ENCODE measurements at regions not wholly inside any gene's neighbourhood (a gene's known extent, or its start where the extent isn't known, plus 50 kb on each side); places are given as distances from the start of the nearest gene placed in this dataset.

GRCh38 chr11:26037716-26038115 is 294.2 kb upstream of the ANO3 start:
- H3K4me3 Mint-ChIP-seq: no peak overlapping the region
- H3K4me1 Mint-ChIP-seq (ENCODE audit: unreplicated experiment): no peaks in the 10 kb centered on the region
- DNase-seq (ENCODE audit: extremely low spot score, unreplicated experiment): no peak
- H3K27ac Mint-ChIP-seq: no peak overlapping the region
- H3K27me3 Mint-ChIP-seq: no peaks in the 10 kb centered on the region
- H3K9me3 Mint-ChIP-seq: no peaks in the 10 kb centered on the region
- no peaks in the 10 kb centered on the region for H3K36me3 Mint-ChIP-seq
- no peak for TF ChIP-seq CTCF (conservative IDR thresholded peaks at IDR 0.05)

- no peaks in the 10 kb centered on the region for H3K27me3 Mint-ChIP-seq
- no peak overlapping the region for H3K4me3 Mint-ChIP-seq
- no peaks in the 10 kb centered on the region for H3K9me3 Mint-ChIP-seq
- no peak for TF ChIP-seq CTCF (conservative IDR thresholded peaks at IDR 0.05)
- no peak overlapping the region for H3K27ac Mint-ChIP-seq
- DNase-seq (ENCODE audit: extremely low spot score, unreplicated experiment): no peak
- no peaks in the 10 kb centered on the region for H3K4me1 Mint-ChIP-seq (ENCODE audit: unreplicated experiment)
- no peaks in the 10 kb centered on the region for H3K36me3 Mint-ChIP-seq
These were observed 291.6 kb upstream of the ANO3 start for GRCh38 chr11:26040339-26040738.

- no peak overlapping the region for H3K4me3 Mint-ChIP-seq
- H3K4me1 Mint-ChIP-seq (ENCODE audit: unreplicated experiment): no peaks in the 10 kb centered on the region
- no peak for TF ChIP-seq CTCF (conservative IDR thresholded peaks at IDR 0.05)
- no peaks in the 10 kb centered on the region for H3K27me3 Mint-ChIP-seq
- no peaks in the 10 kb centered on the region for H3K36me3 Mint-ChIP-seq
- no peak overlapping the region for H3K27ac Mint-ChIP-seq
- no peaks in the 10 kb centered on the region for H3K9me3 Mint-ChIP-seq
- DNase-seq (ENCODE audit: extremely low spot score, unreplicated experiment): no peak
These were observed 289.8 kb upstream of the ANO3 start for GRCh38 chr11:26042113-26042512.

GRCh38 chr11:26043665-26044064 is 288.3 kb upstream of the ANO3 start:
- TF ChIP-seq CTCF (conservative IDR thresholded peaks at IDR 0.05): no peak
- Mint-ChIP-seq H3K27me3 (no peaks in the 10 kb centered on the region), H3K36me3 (no peaks in the 10 kb centered on the region), H3K4me3 (no peak overlapping the region), H3K9me3 (no peaks in the 10 kb centered on the region), H3K4me1 (ENCODE audit: unreplicated experiment) (no peaks in the 10 kb centered on the region), H3K27ac (no peak overlapping the region)
- no peak for DNase-seq (ENCODE audit: extremely low spot score, unreplicated experiment)

- H3K9me3 Mint-ChIP-seq: no peaks in the 10 kb centered on the region
- DNase-seq (ENCODE audit: extremely low spot score, unreplicated experiment): no peak
- H3K27ac Mint-ChIP-seq: no peak overlapping the region
- no peaks in the 10 kb centered on the region for H3K36me3 Mint-ChIP-seq
- H3K4me1 Mint-ChIP-seq (ENCODE audit: unreplicated experiment): no peaks in the 10 kb centered on the region
- H3K27me3 Mint-ChIP-seq: no peaks in the 10 kb centered on the region
- H3K4me3 Mint-ChIP-seq: no peak overlapping the region
- no peak for TF ChIP-seq CTCF (conservative IDR thresholded peaks at IDR 0.05)
These were observed 287.5 kb upstream of the ANO3 start for GRCh38 chr11:26044389-26044788.

- Mint-ChIP-seq H3K27ac (no peak overlapping the region), H3K4me3 (no peak overlapping the region), H3K36me3 (no peaks in the 10 kb centered on the region), H3K27me3 (no peaks in the 10 kb centered on the region), H3K9me3 (no peaks in the 10 kb centered on the region), H3K4me1 (ENCODE audit: unreplicated experiment) (no peaks in the 10 kb centered on the region)
- no peak for DNase-seq (ENCODE audit: extremely low spot score, unreplicated experiment)
- no peak for TF ChIP-seq CTCF (conservative IDR thresholded peaks at IDR 0.05)
These were observed 286.8 kb upstream of the ANO3 start for GRCh38 chr11:26045082-26045481.

All from type B pancreatic cell (in vitro differentiated cells).